ENCODE measurements at regions not wholly inside any gene's neighbourhood (a gene's known extent, or its start where the extent isn't known, plus 50 kb on each side); places are given as distances from the start of the nearest gene placed in this dataset.

DNA sequence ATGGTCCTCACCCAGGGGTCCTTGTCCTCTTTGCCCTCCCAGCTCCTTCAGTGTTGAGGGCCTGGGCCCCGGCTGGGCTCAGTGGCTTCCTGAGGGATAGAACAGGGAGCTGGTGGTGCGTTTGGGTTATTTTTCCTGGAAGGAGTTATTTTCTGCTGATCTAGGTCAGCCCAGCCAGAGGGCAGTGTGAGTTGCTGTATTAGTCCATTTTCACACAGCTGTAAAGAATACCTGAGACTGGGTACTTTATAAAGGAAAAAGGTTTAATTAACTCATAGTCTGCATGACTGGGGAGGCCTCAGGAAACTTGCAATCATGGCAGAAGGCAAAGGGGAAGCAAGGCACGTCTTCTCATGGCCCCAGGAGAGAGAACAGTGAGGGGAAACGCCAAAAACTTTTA lies 122.4 kb upstream of the PCBD1 start:
- TF ChIP-seq, protein P1, sequence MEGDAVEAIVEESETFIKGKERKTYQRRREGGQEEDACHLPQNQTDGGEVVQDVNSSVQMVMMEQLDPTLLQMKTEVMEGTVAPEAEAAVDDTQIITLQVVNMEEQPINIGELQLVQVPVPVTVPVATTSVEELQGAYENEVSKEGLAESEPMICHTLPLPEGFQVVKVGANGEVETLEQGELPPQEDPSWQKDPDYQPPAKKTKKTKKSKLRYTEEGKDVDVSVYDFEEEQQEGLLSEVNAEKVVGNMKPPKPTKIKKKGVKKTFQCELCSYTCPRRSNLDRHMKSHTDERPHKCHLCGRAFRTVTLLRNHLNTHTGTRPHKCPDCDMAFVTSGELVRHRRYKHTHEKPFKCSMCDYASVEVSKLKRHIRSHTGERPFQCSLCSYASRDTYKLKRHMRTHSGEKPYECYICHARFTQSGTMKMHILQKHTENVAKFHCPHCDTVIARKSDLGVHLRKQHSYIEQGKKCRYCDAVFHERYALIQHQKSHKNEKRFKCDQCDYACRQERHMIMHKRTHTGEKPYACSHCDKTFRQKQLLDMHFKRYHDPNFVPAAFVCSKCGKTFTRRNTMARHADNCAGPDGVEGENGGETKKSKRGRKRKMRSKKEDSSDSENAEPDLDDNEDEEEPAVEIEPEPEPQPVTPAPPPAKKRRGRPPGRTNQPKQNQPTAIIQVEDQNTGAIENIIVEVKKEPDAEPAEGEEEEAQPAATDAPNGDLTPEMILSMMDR (conservative IDR thresholded peaks at IDR 0.05; ENCODE audit: low read depth, low read length) = no peak
- TF ChIP-seq POLR2A (IDR thresholded peaks at IDR 0.05; ENCODE audit: low read depth, low read length) = no peak
- no peak for TF ChIP-seq MXI1 (IDR thresholded peaks at IDR 0.05; ENCODE audit: borderline replicate concordance, low read depth, low read length)
- no peak for TF ChIP-seq CHD1 (IDR thresholded peaks at IDR 0.05; ENCODE audit: low read depth, low read length)
- TF ChIP-seq SMC3 (IDR thresholded peaks at IDR 0.05; ENCODE audit: low read depth, low read length) = no peak
- no peak for TF ChIP-seq RFX5 (IDR thresholded peaks at IDR 0.05; ENCODE audit: low read depth, low read length)
- TF ChIP-seq CEBPB (IDR thresholded peaks at IDR 0.05; ENCODE audit: low read depth, low read length) = no peak
- TF ChIP-seq MAFK (IDR thresholded peaks at IDR 0.05; ENCODE audit: low read depth, low read length) = no peak
- TF ChIP-seq FOS (IDR thresholded peaks at IDR 0.05; ENCODE audit: low read depth, low read length) = no peak
- TF ChIP-seq RCOR1 (IDR thresholded peaks at IDR 0.05; ENCODE audit: insufficient replicate concordance, low read length) = no peak
- no peak for TF ChIP-seq NFE2L2 (IDR thresholded peaks at IDR 0.05; ENCODE audit: low read depth, low read length)

Measured in IMR-90 (cell line).